ENCODE measurements at regions not wholly inside any gene's neighbourhood (a gene's known extent, or its start where the extent isn't known, plus 50 kb on each side); places are given as distances from the start of the nearest gene placed in this dataset.
"Not testable (repeated sequence)": the region's sequence is repeated elsewhere in the genome, so short reads cannot be mapped to it uniquely, and the experiment has no call there.

GRCh38 chr2:88396209-88396608 lies 56.3 kb downstream of the FOXI3 start:
- no peak for DNase-seq (ENCODE audit: low read depth)

- no peak for DNase-seq (ENCODE audit: low read depth)
Observed at GRCh38 chr2:88377641-88377991, 74.9 kb downstream of the FOXI3 start.

DNA sequence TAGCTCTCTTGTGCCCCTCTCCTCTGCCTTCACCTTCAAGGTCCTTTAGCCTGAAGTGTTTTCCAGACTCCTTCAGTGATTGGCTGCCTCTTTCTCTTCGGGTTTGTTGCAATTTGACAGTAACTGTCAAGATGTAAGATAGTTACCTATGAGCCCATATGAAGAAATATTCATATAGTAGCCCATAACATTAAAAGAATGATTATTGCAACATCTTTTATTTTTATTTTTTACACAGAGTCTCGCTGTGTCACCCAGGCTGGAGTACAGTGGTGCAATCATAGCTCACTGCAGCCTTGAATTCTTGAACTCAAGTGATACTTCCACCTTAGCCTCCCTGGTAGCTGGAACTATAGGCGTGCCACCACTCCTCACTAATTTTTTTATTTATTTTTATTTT lies 80.5 kb downstream of the FOXI3 start:
- DNase-seq (ENCODE audit: low read depth) = no peak

DNA sequence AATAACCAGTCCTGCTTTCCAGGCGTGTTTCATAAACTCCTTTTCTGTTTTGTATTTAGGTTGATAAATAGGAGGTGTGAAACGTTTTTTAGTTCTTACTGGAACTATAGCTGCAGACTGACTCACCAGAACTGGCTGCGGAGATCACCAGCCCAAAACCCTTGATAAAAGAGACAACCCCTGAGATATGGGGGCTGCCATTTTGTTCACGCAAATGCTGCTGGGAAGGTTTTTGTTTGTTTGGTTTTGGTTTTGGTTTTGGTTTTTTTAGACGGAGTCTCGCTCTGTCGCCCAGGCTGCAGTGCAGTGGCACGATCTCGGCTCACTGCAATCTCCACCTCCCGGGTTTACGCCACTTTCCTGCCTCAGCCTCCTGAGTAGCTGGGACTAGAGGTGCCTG lies 87.1 kb downstream of the FOXI3 start:
- not testable (repeated sequence) for DNase-seq (ENCODE audit: low read depth)

GRCh38 chr2:88355486-88355885 lies 97.0 kb downstream of the FOXI3 start:
- DNase-seq (ENCODE audit: low read depth) = no peak

GRCh38 chr2:88351249-88351601 lies 101.3 kb downstream of the FOXI3 start:
- DNase-seq (ENCODE audit: low read depth) = no peak

- DNase-seq (ENCODE audit: low read depth) = no peak
Observed at GRCh38 chr2:88350331-88351248, 101.9 kb downstream of the FOXI3 start.

- no peak for DNase-seq (ENCODE audit: low read depth)
Observed at GRCh38 chr2:88345842-88346241, 106.7 kb downstream of the FOXI3 start.

GRCh38 chr2:88342749-88343148 lies 109.7 kb downstream of the FOXI3 start:
- DNase-seq (ENCODE audit: low read depth) = no peak

GRCh38 chr2:88334418-88334817 lies 118.1 kb downstream of the FOXI3 start:
- no peak for DNase-seq (ENCODE audit: low read depth)

DNA sequence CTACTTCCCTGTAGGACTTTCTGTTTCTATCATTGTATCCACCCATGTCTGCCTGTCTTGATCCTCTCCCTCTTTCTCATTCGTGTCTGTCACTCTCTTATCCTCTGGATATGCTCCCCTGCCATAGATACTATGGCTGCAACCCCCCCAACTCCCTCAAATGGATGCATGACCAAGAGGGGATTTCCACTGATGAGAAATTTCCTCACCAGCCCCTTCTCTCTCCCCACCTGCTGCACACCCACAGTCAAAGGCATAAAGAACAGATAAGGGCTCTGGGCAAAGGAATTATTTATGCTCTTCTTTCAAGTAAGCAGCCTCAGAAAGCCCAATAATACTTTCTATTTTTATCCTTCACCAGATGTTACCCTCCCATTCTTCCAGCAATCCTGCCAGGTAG lies 121.3 kb downstream of the FOXI3 start:
- DNase-seq (ENCODE audit: low read depth) = no peak

- DNase-seq (ENCODE audit: low read depth) = peak; percentile 23
Observed at GRCh38 chr2:88329815-88330603, 122.5 kb downstream of the FOXI3 start.

DNA sequence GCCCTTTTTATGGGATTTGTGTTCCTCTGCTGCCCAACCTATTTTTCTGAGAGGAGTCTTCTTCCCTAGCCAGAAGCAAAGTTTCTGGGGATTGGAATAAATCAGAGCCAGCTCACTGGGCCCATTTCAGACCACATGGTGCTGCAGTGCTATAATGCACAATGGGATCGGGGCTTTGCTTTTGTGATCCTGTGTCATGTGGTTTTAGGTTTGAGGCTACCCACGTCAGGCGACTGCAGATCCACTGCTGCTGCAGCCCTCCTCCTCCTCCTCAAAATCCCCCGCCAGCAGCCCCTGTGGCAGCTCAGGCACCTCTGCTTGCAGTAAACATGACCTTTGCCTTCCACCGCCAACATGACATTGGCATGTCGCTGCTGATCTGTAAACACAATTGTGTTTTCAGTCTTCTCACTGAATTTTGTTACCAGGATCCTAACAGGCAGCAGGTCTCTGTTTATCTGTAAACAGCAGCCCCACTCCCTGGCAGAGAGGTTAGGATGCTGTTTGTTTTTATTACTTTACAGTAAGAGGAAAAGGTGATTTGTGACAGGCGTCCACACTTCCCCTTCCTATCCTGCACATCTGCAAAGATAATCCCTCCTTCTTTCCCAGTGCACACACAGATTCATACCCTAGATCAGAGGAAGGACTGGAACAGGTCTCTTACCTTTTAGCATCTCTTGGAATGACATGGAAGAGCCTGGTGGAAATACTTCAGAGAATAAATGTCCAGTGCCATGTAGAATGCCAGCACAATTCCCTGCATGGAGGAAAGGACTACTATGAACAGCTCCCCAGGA lies 130.8 kb downstream of the FOXI3 start:
- DNase-seq (ENCODE audit: low read depth) = no peak

GRCh38 chr2:88320076-88320773 lies 132.3 kb downstream of the FOXI3 start:
- DNase-seq (ENCODE audit: low read depth) = no peak

GRCh38 chr2:88318956-88319330 lies 133.6 kb downstream of the FOXI3 start:
- no peak for DNase-seq (ENCODE audit: low read depth)

GRCh38 chr2:88318071-88318955 lies 134.2 kb downstream of the FOXI3 start:
- no peak for DNase-seq (ENCODE audit: low read depth)

- DNase-seq (ENCODE audit: low read depth) = no peak
Observed at GRCh38 chr2:88310787-88311186, 140.6 kb downstream of the THNSL2 start.

- DNase-seq (ENCODE audit: low read depth) = no peak
Observed at GRCh38 chr2:88307817-88308216, 137.7 kb downstream of the THNSL2 start.

- DNase-seq (ENCODE audit: low read depth) = no peak
Observed at GRCh38 chr2:88303865-88304264, 133.7 kb downstream of the THNSL2 start.

- no peak for DNase-seq (ENCODE audit: low read depth)
Observed at GRCh38 chr2:88296247-88296646, 126.1 kb downstream of the THNSL2 start.

Measured in non-pigmented ciliary epithelial cell (primary cell).